GM21515 (cell line): ENCODE measurements at regions not wholly inside any gene's neighbourhood (a gene's known extent, or its start where the extent isn't known, plus 50 kb on each side); places are given as distances from the start of the nearest gene placed in this dataset.

ENCODE experiments used
- ATAC-seq: cut with Tn5 transposase; IDR thresholded peaks from one replicate; pipeline ENCODE4 v1.9.1; 2021; ENCODE audit not compliant: unreplicated experiment

GRCh38 chr2:4464634-4465266 lies 761.4 kb downstream of the DCDC2C start:
- ATAC-seq: no peak

GRCh38 chr2:4465671-4466070 lies 762.3 kb downstream of the DCDC2C start:
- no peak for ATAC-seq

GRCh38 chr2:4475618-4476017 lies 772.2 kb downstream of the DCDC2C start:
- no peak for ATAC-seq

GRCh38 chr2:4483050-4483449 lies 779.7 kb downstream of the DCDC2C start:
- no peak for ATAC-seq

GRCh38 chr2:4486971-4487370 lies 783.6 kb downstream of the DCDC2C start:
- no peak for ATAC-seq

GRCh38 chr2:4499316-4500030 lies 796.1 kb downstream of the DCDC2C start:
- ATAC-seq: no peak

- ATAC-seq: no peak
Measured at GRCh38 chr2:4501525-4501924, 798.1 kb downstream of the DCDC2C start.

GRCh38 chr2:4502230-4502843 lies 799.0 kb downstream of the DCDC2C start:
- no peak for ATAC-seq

GRCh38 chr2:4507661-4508060 lies 804.3 kb downstream of the DCDC2C start:
- ATAC-seq: no peak

- ATAC-seq: no peak
Measured at GRCh38 chr2:4515871-4516761, 812.7 kb downstream of the DCDC2C start.

GRCh38 chr2:4518596-4518995 lies 815.2 kb downstream of the DCDC2C start:
- no peak for ATAC-seq

GRCh38 chr2:4522498-4523421 lies 819.4 kb downstream of the DCDC2C start:
- no peak for ATAC-seq

- no peak for ATAC-seq
Measured at GRCh38 chr2:4527416-4527815, 824.0 kb downstream of the DCDC2C start.

GRCh38 chr2:4528246-4528645 lies 824.9 kb downstream of the DCDC2C start:
- ATAC-seq: no peak

- ATAC-seq: no peak
Measured at GRCh38 chr2:4528773-4529172, 825.4 kb downstream of the DCDC2C start.

GRCh38 chr2:4529738-4530137 lies 826.4 kb downstream of the DCDC2C start:
- ATAC-seq: no peak

- ATAC-seq: no peak
Measured at GRCh38 chr2:4530231-4530630, 826.9 kb downstream of the DCDC2C start.

- ATAC-seq: no peak
Measured at GRCh38 chr2:4533806-4534205, 830.4 kb downstream of the DCDC2C start.

GRCh38 chr2:4539121-4539520 lies 835.7 kb downstream of the DCDC2C start:
- no peak for ATAC-seq

GRCh38 chr2:4549666-4550210 lies 846.4 kb downstream of the DCDC2C start:
- ATAC-seq: no peak
